HG02763 (cell line): ENCODE measurements at regions not wholly inside any gene's neighbourhood (a gene's known extent, or its start where the extent isn't known, plus 50 kb on each side); places are given as distances from the start of the nearest gene placed in this dataset.

Source experiments
- ATAC-seq: cut with Tn5 transposase; IDR thresholded peaks from one replicate; pipeline ENCODE4 v1.9.1; 2021; ENCODE audit warnings: mild to moderate bottlenecking, moderate library complexity; ENCODE audit not compliant: unreplicated experiment

GRCh38 chr22:48972979-48973693 is 854.5 kb downstream of the BRD1 start:
- ATAC-seq, result no peak

- ATAC-seq, result no peak
Measured at GRCh38 chr22:48968201-48968959, 859.3 kb downstream of the BRD1 start.

GRCh38 chr22:48963405-48963804 is 864.3 kb downstream of the BRD1 start:
- ATAC-seq, result no peak

- no peak for ATAC-seq
Measured at GRCh38 chr22:48961705-48962104, 866.0 kb downstream of the BRD1 start.

- ATAC-seq, result no peak
Measured at GRCh38 chr22:48960980-48961660, 866.6 kb downstream of the BRD1 start.

GRCh38 chr22:48960576-48960975 is 867.1 kb downstream of the BRD1 start:
- ATAC-seq, result no peak

- ATAC-seq, result no peak
Measured at GRCh38 chr22:48959496-48959895, 868.2 kb downstream of the BRD1 start.

GRCh38 chr22:48957987-48958321 is 869.7 kb downstream of the BRD1 start:
- ATAC-seq, result no peak

- ATAC-seq, result no peak
Measured at GRCh38 chr22:48957311-48957986, 870.2 kb downstream of the BRD1 start.

- no peak for ATAC-seq
Measured at GRCh38 chr22:48955351-48956311, 872.0 kb downstream of the BRD1 start.

GRCh38 chr22:48954781-48955311 is 872.8 kb downstream of the BRD1 start:
- ATAC-seq, result no peak

- no peak for ATAC-seq
Measured at GRCh38 chr22:48953830-48954229, 873.8 kb downstream of the BRD1 start.

GRCh38 chr22:48953103-48953720 is 874.5 kb downstream of the BRD1 start:
- no peak for ATAC-seq

GRCh38 chr22:48952256-48953102 is 875.2 kb downstream of the BRD1 start:
- ATAC-seq, result no peak

GRCh38 chr22:48951836-48952235 is 875.8 kb downstream of the BRD1 start:
- ATAC-seq, result no peak

- ATAC-seq, result no peak
Measured at GRCh38 chr22:48950151-48950915, 877.3 kb downstream of the BRD1 start.

GRCh38 chr22:48949375-48950149 is 878.1 kb downstream of the BRD1 start:
- no peak for ATAC-seq
